Left hindlimb (tissue), 1 donor: ENCODE measurements at regions not wholly inside any gene's neighbourhood (a gene's known extent, or its start where the extent isn't known, plus 50 kb on each side); places are given as distances from the start of the nearest gene placed in this dataset.
A peak's percentile ranks its signal among the peaks of the same experiment; 100 is the strongest.

Experiments used
- DNase-seq: peaks from one replicate; pipeline ENCODE4 v3.0.0-alpha.2; 2018

DNA sequence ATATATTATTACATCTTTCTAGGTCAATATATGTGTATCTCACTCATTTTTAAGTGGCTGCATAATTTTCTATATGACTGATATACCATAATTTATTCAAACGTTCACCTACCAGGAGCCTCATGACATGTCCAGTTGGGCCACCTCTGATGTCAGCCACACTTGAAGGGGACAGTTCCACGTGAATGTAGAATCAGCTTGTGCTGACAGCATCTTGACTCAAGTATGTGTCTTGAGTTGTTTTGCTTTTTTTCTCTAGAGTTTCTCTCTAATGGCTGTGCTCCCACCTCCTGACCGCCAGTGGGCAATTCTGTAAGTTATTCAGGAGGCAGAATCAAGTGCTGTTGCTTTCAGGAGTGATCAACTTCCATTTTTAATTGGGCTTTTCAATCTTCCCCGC, 237.9 kb downstream of the NFKBIZ start:
- DNase-seq = no peak

DNA sequence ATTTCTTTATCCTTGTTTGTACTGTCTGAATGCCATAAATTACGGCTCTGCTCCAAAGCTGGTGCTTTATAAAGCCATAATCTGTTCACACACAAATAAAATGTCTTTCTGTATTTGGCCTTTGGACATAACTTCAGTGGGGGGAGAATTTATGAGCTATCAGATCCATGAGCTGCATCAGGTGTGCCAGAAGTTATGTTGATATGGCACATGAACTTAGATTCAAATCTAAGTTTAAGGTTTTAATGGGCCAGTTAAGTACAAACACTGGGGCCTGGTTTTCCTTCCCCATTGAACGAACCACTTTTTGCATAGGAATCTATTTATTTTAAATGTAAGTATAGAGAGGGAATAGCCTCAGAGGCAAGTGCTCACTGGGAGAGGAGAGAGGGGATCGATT, 239.9 kb downstream of the NFKBIZ start:
- no peak for DNase-seq

DNA sequence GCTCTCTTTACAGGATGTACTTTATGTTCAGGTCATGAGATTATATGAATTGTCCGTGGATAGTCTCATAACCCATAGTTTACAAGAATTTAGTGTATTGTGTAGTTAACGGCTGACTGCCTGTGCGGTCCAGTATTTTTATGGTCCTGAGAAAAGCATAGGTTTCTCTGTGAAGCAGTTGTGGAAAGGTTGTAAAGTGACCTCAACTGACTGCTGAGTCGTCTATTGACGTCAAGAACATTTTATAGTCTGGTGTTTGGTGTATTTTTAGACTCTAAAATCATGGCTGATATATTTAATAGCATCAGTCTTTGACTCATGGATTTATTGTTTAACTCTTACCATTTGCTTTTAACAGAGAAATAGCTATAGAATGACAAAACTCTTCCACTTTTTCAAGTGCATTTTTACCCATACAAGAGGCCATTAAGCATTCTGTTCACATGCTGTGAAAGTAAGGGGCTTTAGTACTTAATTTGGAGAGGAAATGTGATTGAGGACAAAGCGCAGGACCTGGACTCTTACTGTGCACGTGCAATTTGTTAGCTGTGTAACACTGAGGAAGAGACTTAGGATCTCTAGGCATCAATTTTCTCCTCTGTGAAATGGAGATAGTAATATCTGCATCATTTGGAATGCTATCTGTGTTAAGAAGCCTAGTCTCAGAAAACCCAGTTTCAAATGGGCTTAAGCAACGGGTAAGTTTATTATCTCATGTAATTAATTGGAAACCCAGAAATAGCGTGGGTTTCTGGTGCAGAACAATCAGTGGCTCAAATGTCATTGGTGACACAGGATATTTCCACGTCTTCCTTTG, 240.8 kb downstream of the NFKBIZ start:
- DNase-seq = no peak

- DNase-seq = no peak
These were observed 241.4 kb downstream of the NFKBIZ start for GRCh38 chr3:102090721-102091045.

- no peak for DNase-seq
These were observed 242.0 kb downstream of the NFKBIZ start for GRCh38 chr3:102091358-102091757.

- DNase-seq = no peak
These were observed 243.5 kb downstream of the NFKBIZ start for GRCh38 chr3:102092617-102093466.

DNA sequence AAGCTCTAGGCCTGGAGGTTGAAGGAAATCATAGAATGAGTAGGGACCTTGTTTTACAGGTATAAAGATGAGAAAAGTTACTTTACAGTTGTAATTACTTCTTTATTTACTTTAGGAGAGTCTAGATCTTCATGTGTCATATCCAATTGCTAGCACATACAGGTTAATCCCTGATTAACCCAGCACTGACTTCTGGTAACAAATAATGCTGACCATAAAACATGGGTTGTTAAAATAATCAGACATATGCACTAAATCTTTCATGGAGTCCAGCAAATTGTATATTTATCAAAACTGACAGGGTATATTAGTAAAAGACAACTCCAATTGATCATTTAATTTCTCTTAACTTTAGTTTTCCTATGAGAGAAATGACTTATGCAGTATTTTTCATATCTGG, 245.2 kb downstream of the NFKBIZ start:
- no peak for DNase-seq

GRCh38 chr3:102095383-102095782, 246.1 kb downstream of the NFKBIZ start:
- DNase-seq = no peak

GRCh38 chr3:102096066-102096465, 246.8 kb downstream of the NFKBIZ start:
- no peak for DNase-seq

DNA sequence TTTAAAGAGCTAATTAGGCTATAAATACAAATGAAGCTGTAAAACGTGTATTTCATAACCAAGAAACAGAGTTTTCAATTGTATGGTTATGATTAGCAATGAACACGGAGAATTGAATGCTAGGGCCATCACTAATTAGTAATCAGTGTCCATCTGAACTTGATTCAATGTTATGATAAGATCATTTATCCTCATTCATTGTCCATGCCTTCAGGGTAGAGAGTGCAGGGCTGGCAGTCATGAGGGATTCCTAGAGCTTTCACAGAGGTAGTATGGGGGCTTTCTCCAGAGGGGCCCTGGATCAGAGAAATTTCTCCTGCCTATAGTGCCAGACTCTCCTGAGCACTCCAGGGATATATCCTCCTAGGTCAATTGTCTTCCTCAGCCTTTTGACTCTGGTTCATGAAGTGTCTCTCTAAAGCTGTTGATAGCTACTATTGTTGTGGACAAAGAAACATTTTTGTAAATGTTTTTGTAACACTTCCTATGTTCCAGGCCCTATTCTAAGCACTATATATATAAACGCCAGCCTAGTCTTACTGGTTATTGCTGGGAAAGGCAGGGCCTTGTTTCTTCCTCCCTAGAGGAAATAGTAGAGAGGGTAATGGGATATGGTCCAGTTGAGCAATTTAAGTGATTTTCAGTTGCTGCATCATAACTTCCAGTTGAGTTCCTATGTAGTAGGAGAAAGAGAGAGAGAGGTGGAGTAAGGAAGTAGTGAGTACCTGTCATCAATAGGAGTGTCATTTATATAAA, 249.0 kb downstream of the NFKBIZ start:
- no peak for DNase-seq

DNA sequence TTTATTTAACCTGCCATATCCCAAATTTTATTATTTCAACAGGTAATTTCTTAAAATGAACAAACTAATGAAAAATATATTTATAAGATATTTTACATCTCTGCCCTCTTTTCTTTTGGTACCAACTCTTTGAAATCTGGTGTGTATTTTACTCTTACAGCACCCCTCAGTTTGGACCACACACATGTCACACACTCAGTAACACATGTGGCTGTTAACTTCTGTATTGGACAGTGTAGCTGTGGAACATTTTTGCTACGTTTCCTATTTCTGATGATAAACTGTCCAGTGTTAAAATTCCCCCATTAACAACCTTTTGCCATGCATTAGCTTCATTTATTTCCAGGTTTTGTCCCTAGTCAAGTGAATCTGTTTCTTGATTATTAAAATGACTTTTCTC, 250.6 kb downstream of the NFKBIZ start:
- no peak for DNase-seq

- DNase-seq = no peak
These were observed 253.1 kb downstream of the NFKBIZ start for GRCh38 chr3:102102394-102102793.

DNA sequence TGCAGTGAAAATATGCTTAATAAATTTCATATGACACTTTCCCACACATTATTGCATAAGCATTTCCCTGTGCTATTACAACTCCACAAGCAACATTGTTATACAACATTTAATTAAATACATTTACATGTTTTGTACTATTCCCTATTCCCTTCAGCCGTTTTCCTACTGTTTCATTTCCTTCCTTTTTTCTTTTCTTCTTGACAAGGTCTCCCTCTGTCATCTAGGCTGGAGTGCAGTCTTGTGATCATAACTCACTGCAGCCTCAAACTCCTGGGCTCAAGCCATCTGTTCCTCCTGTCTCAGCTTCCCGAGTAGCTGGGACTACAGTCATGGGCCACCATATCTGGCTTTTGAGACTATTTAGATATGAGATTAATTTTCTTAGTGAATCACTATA, 254.7 kb downstream of the NFKBIZ start:
- DNase-seq = no peak

DNA sequence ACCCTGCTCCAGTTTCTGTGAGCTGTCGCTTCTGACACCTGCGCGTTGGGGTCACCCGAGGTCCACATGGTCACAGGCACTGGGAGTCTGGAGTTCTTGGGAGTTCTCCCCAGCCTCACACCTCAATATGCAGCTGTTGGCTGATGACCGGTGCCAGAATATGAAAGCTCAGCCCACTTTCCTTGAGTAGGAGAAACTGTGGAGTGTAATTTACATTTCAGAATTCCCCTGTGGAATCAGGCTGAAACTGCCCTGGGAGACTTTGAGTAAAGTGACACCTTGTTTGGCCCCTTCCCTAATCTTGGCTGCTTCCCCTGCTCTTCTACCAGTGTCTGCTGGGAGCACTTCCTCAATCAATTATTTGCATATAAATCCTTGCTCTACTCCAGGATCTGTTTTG, 255.9 kb downstream of the NFKBIZ start:
- peak; percentile 31 for DNase-seq

DNA sequence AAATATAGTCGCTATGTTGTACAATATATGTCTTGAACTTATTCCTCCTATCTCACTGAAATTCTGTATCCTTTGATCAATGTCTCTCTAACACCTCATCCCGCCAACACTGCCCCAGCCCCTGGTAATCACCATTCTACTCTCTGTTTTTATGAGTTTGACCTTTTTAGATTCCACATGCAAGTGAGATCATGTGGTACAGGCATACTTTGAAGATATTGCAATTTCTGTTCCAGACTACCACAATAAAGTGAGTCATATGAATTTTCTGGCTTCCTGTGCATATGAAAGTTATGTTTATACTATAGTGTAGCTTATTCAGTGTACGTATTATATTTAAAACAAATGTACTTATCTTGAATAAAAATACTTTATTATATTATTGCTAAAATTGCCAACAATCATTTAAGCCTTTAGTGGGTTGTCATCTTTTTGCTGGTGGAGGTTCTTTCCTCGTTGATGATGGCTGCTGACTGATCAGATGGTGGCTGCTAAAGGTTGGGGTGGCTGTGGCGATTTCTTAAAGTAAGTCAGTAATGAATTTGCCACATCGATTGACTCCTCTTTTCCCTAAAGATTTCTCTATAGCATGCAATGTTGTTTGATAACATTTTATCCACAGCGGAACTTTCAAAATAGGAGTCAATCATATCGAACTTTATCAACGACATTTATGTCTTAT, 257.2 kb downstream of the NFKBIZ start:
- no peak for DNase-seq

DNA sequence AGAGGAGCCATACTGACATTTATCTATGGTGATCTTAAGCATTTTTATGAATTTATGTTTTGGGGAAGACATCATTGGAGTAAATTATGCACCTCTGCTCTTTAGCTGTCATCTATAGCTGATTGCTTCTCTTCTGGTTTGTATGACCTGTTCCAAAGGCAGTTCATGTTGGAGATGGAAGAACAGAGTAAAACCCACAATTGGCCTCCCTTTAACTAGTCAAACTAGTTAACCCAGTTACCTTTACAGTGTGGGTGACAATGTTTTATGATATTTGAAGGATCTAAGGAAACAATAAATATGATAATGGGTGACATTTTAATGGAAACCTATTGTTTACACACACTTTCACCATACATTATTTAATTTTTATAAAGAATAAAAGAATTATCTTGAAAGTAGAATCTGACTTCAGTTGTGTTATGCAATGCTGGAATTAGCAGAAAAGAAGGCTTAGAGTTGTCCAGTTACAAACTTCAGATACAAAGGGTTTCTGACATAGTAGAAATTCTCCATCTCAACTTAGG, 263.5 kb downstream of the NFKBIZ start:
- DNase-seq = no peak

DNA sequence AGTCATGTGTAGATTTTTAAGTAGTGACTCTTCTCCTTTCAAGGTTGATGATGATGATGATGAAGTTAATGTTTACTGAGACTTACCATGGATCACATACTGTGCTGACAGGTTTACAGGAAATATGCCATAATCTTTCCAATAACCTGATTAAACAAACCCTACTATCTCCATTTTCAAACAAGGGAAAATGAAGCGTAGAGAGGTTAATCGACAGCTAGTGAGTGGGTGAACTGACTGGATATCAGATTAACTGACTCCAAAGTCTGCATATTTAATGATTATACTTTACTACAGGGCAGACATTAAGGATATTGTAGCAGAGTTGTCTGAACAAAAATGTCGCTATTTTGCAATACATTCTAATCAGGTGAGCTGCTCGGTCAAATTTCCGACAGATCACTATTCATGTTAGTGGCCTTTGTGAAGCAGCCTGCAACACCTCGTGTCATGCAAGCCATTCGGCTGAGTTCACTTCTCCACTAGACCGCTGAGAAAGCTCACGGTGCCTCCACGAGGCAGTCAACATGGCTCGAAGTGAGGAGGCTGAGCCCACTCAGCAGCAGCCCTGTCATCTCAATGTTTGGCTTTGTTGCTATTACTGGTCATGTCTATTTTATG, 264.2 kb downstream of the NFKBIZ start:
- no peak for DNase-seq

DNA sequence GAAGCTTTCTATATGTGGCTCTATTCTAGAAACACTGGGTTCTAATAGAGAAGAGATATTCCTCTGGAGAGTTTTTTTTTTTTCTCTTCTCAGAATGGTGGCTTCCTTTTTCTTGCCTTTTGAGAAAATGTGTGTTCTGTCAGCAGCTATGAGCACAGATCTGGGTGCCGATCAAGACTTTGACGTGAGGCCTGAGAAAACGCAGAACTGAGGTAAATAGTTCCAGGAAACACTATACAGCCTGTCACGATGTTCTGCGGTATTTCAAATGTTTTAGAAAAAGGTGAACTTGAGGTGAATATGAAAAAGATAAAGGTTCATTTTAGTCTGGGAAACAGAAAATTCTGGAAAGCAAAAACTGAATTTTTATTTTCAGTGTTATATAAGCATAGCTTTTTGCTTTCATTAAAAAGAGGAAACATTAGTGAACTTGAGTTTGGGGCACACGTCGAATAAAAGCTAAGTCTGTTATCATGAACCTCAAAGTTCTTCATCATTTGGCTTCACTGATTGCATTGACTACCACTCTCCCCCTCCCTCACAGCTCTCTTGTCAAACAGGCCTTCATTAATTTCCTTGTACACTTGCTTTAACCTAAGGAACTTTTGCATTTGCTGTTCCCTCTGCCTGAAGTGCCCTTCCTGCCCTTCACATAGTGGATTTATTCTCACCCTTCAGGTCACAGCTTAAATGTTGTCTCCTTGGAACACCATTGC, 265.1 kb downstream of the NFKBIZ start:
- no peak for DNase-seq

DNA sequence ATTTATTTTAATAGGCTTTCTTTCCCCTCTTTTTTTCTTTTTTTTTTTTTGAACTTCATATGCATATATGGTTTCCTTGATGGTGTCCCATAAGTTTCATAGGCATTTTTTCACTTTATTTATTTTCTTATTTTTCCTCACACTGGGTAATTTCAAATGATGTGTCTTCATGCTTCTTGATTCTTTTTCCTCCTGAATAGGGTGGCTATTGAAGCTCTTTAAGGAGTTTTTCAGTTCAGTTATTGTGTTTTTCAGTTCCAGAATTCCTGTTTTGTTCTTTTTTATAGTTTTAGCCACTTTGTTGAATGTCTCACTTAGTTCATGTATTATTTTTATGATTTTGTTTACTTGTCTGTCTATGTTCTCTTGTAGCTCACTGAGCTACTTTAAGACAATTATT, 273.2 kb downstream of the NFKBIZ start:
- DNase-seq = no peak

DNA sequence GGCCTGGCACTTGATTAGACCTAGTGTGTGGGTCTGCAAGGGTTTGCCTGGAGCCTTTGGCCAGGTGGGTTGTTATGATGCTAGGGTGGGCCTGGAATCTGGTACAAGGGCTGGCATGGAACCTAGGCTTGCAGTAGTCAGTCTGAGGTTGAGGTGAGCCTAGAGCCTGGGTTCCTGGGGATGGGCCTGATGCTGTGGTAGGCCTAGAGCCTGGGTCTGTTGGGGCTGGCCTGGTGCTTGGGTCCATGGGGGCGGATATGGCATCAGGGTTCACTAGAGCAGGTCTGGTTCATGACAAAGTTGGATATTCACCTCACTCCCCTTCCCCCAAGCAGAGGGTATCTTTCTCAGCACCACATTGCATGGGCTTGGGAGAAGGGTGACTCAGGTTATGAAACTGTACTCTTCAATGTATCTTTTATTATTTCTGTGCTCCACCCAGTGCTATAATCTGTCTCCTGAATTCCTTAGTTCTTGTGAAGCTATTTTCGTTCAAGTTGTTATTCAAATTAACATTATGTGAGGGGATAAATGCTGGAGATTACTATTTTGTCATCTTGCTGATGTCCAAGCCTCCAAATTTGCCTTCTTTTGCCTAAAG, 274.4 kb downstream of the NFKBIZ start:
- no peak for DNase-seq

GRCh38 chr3:102124282-102124681, 275.0 kb downstream of the NFKBIZ start:
- no peak for DNase-seq
